ENCODE measurements at regions not wholly inside any gene's neighbourhood (a gene's known extent, or its start where the extent isn't known, plus 50 kb on each side); places are given as distances from the start of the nearest gene placed in this dataset.
"Not testable (repeated sequence)": the region's sequence is repeated elsewhere in the genome, so short reads cannot be mapped to it uniquely, and the experiment has no call there.

DNA sequence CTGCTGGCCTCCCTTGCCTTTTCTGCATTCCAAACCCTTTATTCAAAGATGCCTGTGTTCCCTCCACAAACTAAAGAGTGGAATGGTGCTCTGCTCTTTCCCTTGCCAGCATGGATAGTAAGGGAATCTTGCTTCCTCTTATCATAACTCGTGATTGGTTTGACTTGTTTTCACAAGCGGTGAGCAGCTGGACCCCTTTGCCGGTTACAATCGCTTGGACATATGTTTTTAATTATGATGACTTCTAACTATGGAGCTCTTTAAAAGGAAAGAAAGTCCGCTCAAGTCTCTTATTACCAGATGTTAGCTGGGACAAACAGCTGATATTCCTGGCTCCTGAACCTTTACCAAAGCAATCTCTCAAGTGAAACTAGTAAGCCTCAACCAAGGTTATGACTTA is 1094.7 kb downstream of the UQCRFS1 start:
- no peak for DNase-seq (ENCODE audit: low read depth in 2 of 2)

DNA sequence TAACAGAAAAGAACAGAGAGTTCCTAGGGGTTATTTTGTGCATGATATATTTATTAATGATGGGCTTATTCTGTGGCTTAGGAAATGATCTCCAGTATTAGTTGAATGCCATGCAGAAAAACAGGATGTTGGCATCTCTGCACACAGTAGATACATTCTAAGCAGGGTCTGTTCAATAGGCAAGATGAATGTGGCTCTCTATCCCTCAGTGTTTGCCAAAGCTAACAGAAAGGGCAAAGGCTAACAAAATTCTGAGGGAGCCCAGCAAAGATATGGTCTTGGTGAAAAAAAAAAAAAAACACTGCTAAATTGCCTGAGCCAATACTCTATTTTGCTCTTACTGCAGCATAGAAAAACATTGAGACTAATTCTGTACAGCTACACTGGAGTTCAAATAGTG is 1095.8 kb downstream of the UQCRFS1 start:
- no peak for DNase-seq (ENCODE audit: low read depth in 2 of 2)

- DNase-seq (ENCODE audit: low read depth in 2 of 2), result not testable (repeated sequence)
Measured at GRCh38 chr19:28116379-28116778, 1096.6 kb downstream of the UQCRFS1 start.

DNA sequence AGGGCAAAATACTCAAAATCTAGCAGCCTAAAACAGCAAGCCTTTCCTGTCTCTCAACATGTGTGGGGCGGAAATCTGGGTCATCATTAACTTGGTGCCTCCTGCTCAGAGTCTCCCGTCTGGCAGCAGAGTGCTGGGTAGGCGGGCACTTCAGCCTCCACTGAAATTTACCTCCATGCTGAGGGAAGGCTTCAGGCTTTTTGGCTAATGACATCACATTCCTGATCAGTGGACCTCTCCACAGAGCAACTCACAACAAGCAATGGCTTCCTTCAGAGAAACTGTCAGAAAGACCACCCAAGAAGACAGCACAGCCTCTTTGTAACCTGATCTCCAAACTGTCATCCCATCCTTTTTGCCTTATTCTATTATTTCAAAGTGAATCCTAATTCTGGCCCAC is 1109.0 kb downstream of the UQCRFS1 start:
- DNase-seq (ENCODE audit: low read depth in 2 of 2), result no peak

GRCh38 chr19:28084659-28085157 is 1128.2 kb downstream of the UQCRFS1 start:
- not testable (repeated sequence) for DNase-seq (ENCODE audit: low read depth in 2 of 2)

GRCh38 chr19:28076628-28077027 is 1136.3 kb downstream of the UQCRFS1 start:
- DNase-seq (ENCODE audit: low read depth in 2 of 2), result no peak

GRCh38 chr19:28075229-28075628 is 1137.7 kb downstream of the UQCRFS1 start:
- DNase-seq (ENCODE audit: low read depth in 2 of 2), result no peak

- DNase-seq (ENCODE audit: low read depth in 2 of 2), result no peak
Measured at GRCh38 chr19:28074773-28075172, 1138.2 kb downstream of the UQCRFS1 start.

GRCh38 chr19:28067882-28068281 is 1145.1 kb downstream of the UQCRFS1 start:
- DNase-seq (ENCODE audit: low read depth in 2 of 2), result no peak

DNA sequence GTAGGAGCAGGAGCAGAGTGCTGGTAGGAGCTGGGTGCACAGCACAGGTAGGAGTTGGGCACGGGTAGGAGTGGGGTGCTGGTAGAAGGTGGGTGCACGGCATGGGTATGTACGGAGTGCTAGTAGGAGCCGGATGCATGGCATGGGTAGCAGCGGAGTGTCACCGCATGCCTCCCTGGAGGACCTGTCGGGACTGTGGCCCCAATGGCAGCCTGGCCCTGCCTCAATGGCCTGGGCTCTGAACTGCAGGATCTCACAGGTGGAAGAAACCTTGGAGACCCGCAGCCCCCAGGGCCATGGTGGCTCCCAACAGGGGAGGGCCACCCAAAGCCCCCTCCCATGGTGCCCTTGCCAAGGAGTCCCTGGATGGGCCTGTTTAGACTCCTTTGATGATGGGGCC is 1146.0 kb downstream of the UQCRFS1 start:
- no peak for DNase-seq (ENCODE audit: low read depth in 2 of 2)

GRCh38 chr19:28066161-28066560 is 1146.8 kb downstream of the UQCRFS1 start:
- no peak for DNase-seq (ENCODE audit: low read depth in 2 of 2)

DNA sequence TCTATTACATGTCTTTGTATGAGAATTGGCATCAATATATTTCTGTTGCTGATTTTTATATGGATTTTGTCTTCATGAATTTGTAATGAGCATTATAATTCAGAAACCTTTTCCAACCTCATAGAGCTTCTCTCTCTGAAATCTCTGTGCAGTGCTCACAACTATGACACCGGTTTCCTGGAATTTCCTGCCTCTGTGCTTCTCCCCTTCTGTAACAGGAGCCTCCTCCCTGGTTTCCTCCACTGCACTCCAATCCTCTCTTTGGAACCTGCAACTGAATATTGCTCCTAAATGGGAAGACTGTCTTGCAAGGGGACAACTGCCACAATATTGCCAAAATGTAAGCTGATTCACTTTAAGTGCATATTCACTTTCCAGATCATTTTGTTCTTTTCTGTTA is 1147.9 kb downstream of the UQCRFS1 start:
- DNase-seq (ENCODE audit: low read depth in 2 of 2), result no peak

GRCh38 chr19:28063702-28064101 is 1149.2 kb downstream of the UQCRFS1 start:
- DNase-seq (ENCODE audit: low read depth in 2 of 2), result no peak

DNA sequence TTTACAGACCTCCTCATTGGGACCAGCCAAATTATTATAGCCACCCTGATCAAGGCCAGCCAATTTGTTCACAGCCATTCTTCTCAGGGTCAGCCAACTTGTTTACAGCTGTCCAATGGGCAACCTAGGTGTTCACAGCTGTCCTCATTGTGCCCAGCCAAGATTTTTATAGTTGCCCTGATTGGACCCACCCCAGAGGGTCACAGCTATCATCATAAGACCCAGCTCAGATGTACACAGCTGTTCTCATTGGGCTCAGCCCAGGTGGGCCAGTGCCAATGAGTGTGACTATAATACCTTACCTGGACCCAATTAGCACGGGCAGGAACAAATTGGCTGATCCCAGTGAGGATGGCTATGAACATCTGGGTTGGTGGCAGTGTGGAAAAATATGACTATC is 1151.8 kb downstream of the UQCRFS1 start:
- DNase-seq (ENCODE audit: low read depth in 2 of 2), result no peak

DNA sequence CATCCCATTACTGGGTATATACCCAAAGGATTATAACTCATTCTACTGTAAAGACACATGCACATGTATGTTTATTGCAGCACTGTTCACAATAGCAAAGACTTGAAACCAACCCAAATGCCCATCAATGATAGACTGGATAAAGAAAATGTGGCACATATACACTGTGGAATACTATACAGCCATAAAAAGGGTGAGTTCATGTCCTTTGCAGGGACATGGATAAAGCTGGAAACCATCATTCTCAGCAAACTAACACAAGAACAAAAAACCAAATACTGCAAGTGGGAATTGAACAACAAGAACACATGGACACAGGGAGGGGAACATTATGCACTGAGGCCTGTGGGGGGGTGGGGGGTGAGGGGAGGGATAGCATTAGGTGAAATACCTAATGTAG is 1155.9 kb downstream of the UQCRFS1 start:
- not testable (repeated sequence) for DNase-seq (ENCODE audit: low read depth in 2 of 2)

DNA sequence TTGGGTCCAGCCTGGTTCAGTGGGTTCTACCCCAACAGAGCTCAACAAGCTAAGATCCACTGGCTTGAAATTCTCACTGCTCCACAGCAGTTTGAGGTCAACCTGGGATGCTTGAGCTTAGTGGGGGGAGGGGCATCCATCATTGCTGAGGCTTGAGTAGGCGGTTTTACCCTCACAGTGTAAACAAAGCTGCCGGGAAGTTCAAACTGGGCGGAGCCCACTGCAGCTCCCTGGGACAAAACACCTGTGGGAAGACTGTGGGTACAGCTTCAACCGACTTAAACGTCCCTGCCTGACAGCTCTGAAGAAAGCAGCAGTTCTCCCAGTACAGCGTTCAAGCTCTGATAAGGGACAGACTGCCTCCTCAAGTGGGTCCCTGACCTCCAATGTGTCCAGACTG is 1161.9 kb downstream of the UQCRFS1 start:
- DNase-seq (ENCODE audit: low read depth in 2 of 2), result no peak

- DNase-seq (ENCODE audit: low read depth in 2 of 2), result no peak
Measured at GRCh38 chr19:28049875-28050274, 1163.1 kb downstream of the UQCRFS1 start.

- DNase-seq (ENCODE audit: low read depth in 2 of 2), result no peak
Measured at GRCh38 chr19:28046932-28047331, 1166.0 kb downstream of the UQCRFS1 start.

GRCh38 chr19:28045621-28046020 is 1167.3 kb downstream of the UQCRFS1 start:
- no peak for DNase-seq (ENCODE audit: low read depth in 2 of 2)

GRCh38 chr19:28044477-28044876 is 1168.5 kb downstream of the UQCRFS1 start:
- DNase-seq (ENCODE audit: low read depth in 2 of 2), result no peak

DNA sequence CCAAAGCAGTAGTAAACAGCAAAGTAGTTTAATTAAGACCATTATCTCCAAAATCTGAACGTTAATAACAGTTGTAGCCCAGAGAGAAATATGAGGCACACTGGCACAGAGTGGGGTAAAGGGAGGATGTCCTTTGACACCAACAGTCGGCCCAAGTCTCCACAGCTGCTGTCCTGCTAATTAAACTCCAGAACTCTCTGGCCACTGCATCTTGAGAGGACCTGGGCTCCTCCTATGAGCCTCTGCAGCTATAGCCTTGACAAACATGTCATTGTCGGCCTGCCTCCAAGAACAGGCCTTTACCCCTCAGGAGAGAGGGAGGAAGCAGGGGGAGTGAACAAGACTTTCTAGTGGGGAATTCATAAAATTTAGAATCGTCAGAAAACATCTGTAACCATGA is 1170.4 kb downstream of the UQCRFS1 start:
- DNase-seq (ENCODE audit: low read depth in 2 of 2), result no peak

GRCh38 chr19:28039677-28040381 is 1173.1 kb downstream of the UQCRFS1 start:
- DNase-seq (ENCODE audit: low read depth in 2 of 2), result no peak

- no peak for DNase-seq (ENCODE audit: low read depth in 2 of 2)
Measured at GRCh38 chr19:28037186-28037585, 1175.8 kb downstream of the UQCRFS1 start.

DNA sequence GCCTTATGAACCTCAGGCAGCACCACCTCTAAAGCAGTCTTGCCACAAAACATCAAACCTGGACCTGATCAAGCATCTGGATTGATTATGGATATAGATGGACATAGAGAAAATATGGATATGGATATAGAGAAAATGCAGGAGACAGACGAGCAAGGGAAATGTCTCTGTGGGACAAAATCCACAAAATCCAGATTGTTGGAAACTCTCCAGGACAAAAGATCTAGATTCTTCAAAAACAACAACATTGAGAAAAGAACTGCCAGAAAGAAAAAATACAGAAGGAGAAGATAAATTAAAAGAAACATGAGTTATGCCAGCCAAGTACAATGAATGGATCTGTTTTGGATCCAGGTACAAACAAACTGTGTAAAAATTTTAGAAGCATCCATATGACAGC is 1176.5 kb downstream of the UQCRFS1 start:
- DNase-seq (ENCODE audit: low read depth in 2 of 2), result no peak
